Mesenchymal stem cell (in vitro differentiated cells and primary cell): ENCODE measurements at regions not wholly inside any gene's neighbourhood (a gene's known extent, or its start where the extent isn't known, plus 50 kb on each side); places are given as distances from the start of the nearest gene placed in this dataset.
"Not testable (repeated sequence)": the region's sequence is repeated elsewhere in the genome, so short reads cannot be mapped to it uniquely, and the experiment has no call there.

Source experiments
- DNase-seq: peaks from one replicate; pipeline ENCODE4 v3.0.0-alpha.2; 2013
- H2AFZ ChIP-seq: one replicate; pipeline ENCODE4 v1.6.1; 2013; ENCODE audit warnings: low read depth, mild to moderate bottlenecking, control low read depth, inconsistent platforms, low read length, moderate library complexity
- H2AK5ac ChIP-seq: 2 replicates; pipeline ENCODE4 v1.6.1; 2013; ENCODE audit warnings: low read length, moderate library complexity, mild to moderate bottlenecking, inconsistent platforms; ENCODE audit not compliant: severe bottlenecking
- H2BK120ac ChIP-seq: one replicate; pipeline ENCODE4 v1.6.1; 2013; ENCODE audit warnings: low read depth, mild to moderate bottlenecking, inconsistent platforms, low read length, moderate library complexity
- H2BK12ac ChIP-seq, 2 experiments: one replicate each; pipeline ENCODE4 v1.6.1; 2013; ENCODE audit warnings: inconsistent platforms in 2 of 2, low read length in 2 of 2, mild to moderate bottlenecking in 2 of 2, moderate library complexity in 2 of 2, control low read depth in 1 of 2
- H2BK15ac ChIP-seq: one replicate; pipeline ENCODE4 v1.6.1; 2013; ENCODE audit warnings: mild to moderate bottlenecking, low read depth, inconsistent platforms; ENCODE audit not compliant: poor library complexity, severe bottlenecking
- H2BK5ac ChIP-seq: 2 replicates; pipeline ENCODE4 v1.6.1; 2013; ENCODE audit warnings: low read depth, mild to moderate bottlenecking, low read length, control low read depth, inconsistent platforms; ENCODE audit not compliant: poor library complexity, severe bottlenecking
- H3K14ac ChIP-seq, 2 experiments: one replicate each; pipeline ENCODE4 v1.6.1; 2013; ENCODE audit warnings: inconsistent platforms in 2 of 2, low read length in 2 of 2, control low read depth in 1 of 2, mild to moderate bottlenecking in 1 of 2, moderate library complexity in 1 of 2
- H3K18ac ChIP-seq, 2 experiments: one replicate each; pipeline ENCODE4 v1.6.1; 2013; ENCODE audit warnings: inconsistent platforms in 2 of 2, low read length in 2 of 2, control low read depth in 1 of 2, low read depth in 1 of 2, mild to moderate bottlenecking in 1 of 2
- H3K23ac ChIP-seq, 2 experiments: one replicate each; pipeline ENCODE4 v1.6.1; 2013; ENCODE audit warnings: inconsistent platforms in 2 of 2, low read length in 2 of 2, mild to moderate bottlenecking in 2 of 2, moderate library complexity in 2 of 2, control low read depth in 1 of 2
- H3K27ac ChIP-seq: 2 replicates; pipeline ENCODE4 v1.5.1; 2013; ENCODE audit warnings: mild to moderate bottlenecking, moderate library complexity, low read length, control low read depth, inconsistent platforms; ENCODE audit not compliant: poor library complexity, severe bottlenecking
- H3K27me3 ChIP-seq, 2 experiments: 2 replicates each; pipeline versions ENCODE4 v1.6.1 to v1.7.0; 2013; ENCODE audit warnings: low read length in 2 of 2, mild to moderate bottlenecking in 2 of 2, moderate library complexity in 2 of 2, control low read depth in 1 of 2, inconsistent platforms in 1 of 2; ENCODE audit not compliant: control insufficient read depth in 1 of 2, insufficient read depth in 1 of 2
- H3K36me3 ChIP-seq, 2 experiments: 2 replicates each; pipeline versions ENCODE4 v1.6.1 to v1.7.0; 2013; ENCODE audit warnings: low read length in 2 of 2, control low read depth in 1 of 2, inconsistent platforms in 1 of 2, low read depth in 1 of 2, mild to moderate bottlenecking in 1 of 2; ENCODE audit not compliant: insufficient read depth in 2 of 2, control insufficient read depth in 1 of 2
- H3K4ac ChIP-seq, 2 experiments: one replicate each; pipeline ENCODE4 v1.6.1; 2013; ENCODE audit warnings: inconsistent platforms in 2 of 2, low read length in 2 of 2, mild to moderate bottlenecking in 2 of 2, moderate library complexity in 2 of 2, control low read depth in 1 of 2, low read depth in 1 of 2
- H3K4me1 ChIP-seq: 2 replicates; pipeline ENCODE4 v1.6.1; 2013; ENCODE audit warnings: low read depth, low read length, control low read depth; ENCODE audit not compliant: control insufficient read depth, insufficient read depth
- H3K4me2 ChIP-seq: 2 replicates; pipeline ENCODE4 v1.6.1; 2013; ENCODE audit warnings: low read length, mild to moderate bottlenecking, inconsistent platforms; ENCODE audit not compliant: poor library complexity, severe bottlenecking
- H3K4me3 ChIP-seq, 2 experiments: 2 replicates each; pipeline versions ENCODE4 v1.5.1 to v1.7.0; 2013; ENCODE audit warnings: low read length in 2 of 2, mild to moderate bottlenecking in 2 of 2, control low read depth in 1 of 2, low read depth in 1 of 2; ENCODE audit not compliant: insufficient read depth in 1 of 2
- H3K79me1 ChIP-seq: replicated peaks from 2 replicates; pipeline ENCODE4 v1.6.1; 2013; ENCODE audit warnings: mild to moderate bottlenecking, control low read depth, low read length, inconsistent platforms; ENCODE audit not compliant: poor library complexity, severe bottlenecking
- H3K9ac ChIP-seq: 2 replicates; pipeline ENCODE4 v1.7.0; 2013; ENCODE audit warnings: mild to moderate bottlenecking, low read length, moderate library complexity
- H3K9me3 ChIP-seq: 2 replicates; pipeline ENCODE4 v1.7.0; 2013; ENCODE audit warnings: mild to moderate bottlenecking, low read length; ENCODE audit not compliant: control insufficient read depth
- H4K8ac ChIP-seq: one replicate; pipeline ENCODE4 v1.6.1; 2013; ENCODE audit warnings: inconsistent platforms, mild to moderate bottlenecking, low read length, moderate library complexity
- H4K91ac ChIP-seq: one replicate; pipeline ENCODE4 v1.6.1; 2013; ENCODE audit warnings: mild to moderate bottlenecking, low read length, inconsistent platforms
- WGBS: methylation state at CpG from one replicate; pipeline ENCODE4 v1.1.7; 2013; ENCODE audit warnings: mixed read lengths; 5-methylcytosine and 5-hydroxymethylcytosine counted together

DNA sequence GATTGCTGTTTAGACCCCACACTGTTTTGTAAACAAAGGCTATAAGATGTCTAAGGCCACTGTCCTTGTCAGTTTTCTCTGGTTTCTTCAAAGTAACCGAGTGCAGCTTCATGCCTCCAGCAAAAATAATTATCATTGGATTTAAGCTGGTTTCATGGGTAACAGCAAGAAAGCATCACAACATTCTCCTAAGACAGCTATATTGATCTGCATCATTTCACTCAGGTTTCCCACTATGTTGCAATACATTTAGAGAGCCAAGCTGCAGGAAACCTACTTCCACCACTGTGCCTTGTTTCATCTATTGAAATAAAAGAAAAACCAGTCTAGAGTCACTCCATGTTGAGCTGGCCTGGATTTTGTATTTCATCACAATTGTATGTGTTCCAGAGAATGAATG lies 351.4 kb downstream of the OXSM start:
- no peak overlapping the region for H3K23ac ChIP-seq
- H3K4ac ChIP-seq = no peak overlapping the region
- no peak overlapping the region for H2AFZ ChIP-seq
- H2BK15ac ChIP-seq = no peak overlapping the region
- no peaks in the 10 kb centered on the region for H3K36me3 ChIP-seq
- H2BK5ac ChIP-seq = no peak overlapping the region
- H3K9me3 ChIP-seq = peaks cover 49% of the 10 kb centered on the region
- 50% methylated on average over 1 of the region's 1 CpG for WGBS
- no peak overlapping the region for H2AK5ac ChIP-seq
- no peaks in the 10 kb centered on the region for H3K79me1 ChIP-seq
- no peak overlapping the region for H3K18ac ChIP-seq
- no peak overlapping the region for H3K4me2 ChIP-seq
- no peak overlapping the region for H3K4me3 ChIP-seq
- no peak for DNase-seq
- no peak overlapping the region for H4K91ac ChIP-seq
- no peak overlapping the region for H2BK120ac ChIP-seq
- no peak overlapping the region for H3K27ac ChIP-seq
- H3K27me3 ChIP-seq = no peaks in the 10 kb centered on the region
- H3K9ac ChIP-seq = no peak overlapping the region
- H4K8ac ChIP-seq = no peak overlapping the region
- H3K14ac ChIP-seq = no peak overlapping the region
- no peaks in the 10 kb centered on the region for H3K4me1 ChIP-seq
- H2BK12ac ChIP-seq = no peak overlapping the region

DNA sequence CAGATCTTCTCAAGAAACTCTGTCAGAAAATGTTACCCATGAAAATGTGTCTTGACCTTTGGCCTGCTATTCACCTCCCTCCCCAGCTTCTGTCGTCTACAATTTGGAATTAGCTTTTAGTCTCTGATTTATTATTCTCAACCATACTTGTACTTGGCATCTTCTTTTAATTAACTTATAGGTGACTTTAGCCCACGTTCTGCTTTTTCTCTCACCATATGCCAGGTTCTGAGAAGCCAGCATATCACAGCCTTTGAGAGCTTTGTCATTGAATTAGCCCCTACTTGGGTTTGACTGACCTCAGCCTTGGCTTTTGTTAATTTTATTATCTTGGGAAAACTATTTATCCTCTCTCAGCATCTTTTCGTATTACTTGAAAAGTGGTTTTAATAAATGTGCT lies 355.9 kb downstream of the OXSM start:
- Histone ChIP-seq H3K4ac (no peak overlapping the region), H3K23ac (no peak overlapping the region), H3K27me3 (no peaks in the 10 kb centered on the region), H2AFZ (no peak overlapping the region), H2BK15ac (no peak overlapping the region), H3K14ac (no peak overlapping the region), H4K8ac (no peak overlapping the region), H3K9ac (no peak overlapping the region), H3K27ac (no peak overlapping the region), H3K4me1 (no peaks in the 10 kb centered on the region), H2BK12ac (no peak overlapping the region), H2BK5ac (no peak overlapping the region), H2BK120ac (no peak overlapping the region), H3K4me3 (no peak overlapping the region), H3K9me3 (peaks cover 22% of the 10 kb centered on the region), H4K91ac (no peak overlapping the region), H2AK5ac (no peak overlapping the region), H3K79me1 (no peaks in the 10 kb centered on the region), H3K18ac (no peak overlapping the region), H3K36me3 (no peaks in the 10 kb centered on the region), H3K4me2 (no peak overlapping the region)
- DNase-seq = no peak
- WGBS = 46% methylated on average over 2 of the region's 3 CpGs

DNA sequence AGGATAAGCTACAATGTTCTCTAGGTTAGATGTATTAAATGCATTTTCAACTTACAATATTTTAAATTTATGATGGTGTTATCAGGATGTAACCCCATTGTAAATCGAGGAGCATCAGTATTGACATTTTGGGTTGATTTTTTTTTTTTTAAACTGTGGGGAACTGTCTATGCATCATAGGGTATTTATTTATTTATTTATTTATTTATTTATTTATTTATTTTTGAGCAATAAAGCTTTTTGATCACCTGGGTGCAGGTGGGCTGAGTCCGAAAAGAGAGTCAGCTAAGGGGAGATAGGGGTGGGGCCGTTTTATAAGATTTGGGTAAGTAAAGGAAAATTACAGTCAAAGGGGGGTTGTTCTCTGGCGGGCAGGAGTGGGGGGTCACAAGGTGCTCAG lies 367.5 kb downstream of the OXSM start:
- H4K8ac ChIP-seq, H3K27ac ChIP-seq, H2BK5ac ChIP-seq, H2BK15ac ChIP-seq, H3K4ac ChIP-seq, H2AFZ ChIP-seq, H3K79me1 ChIP-seq, DNase-seq, H3K36me3 ChIP-seq, H2BK120ac ChIP-seq, H3K27me3 ChIP-seq, H4K91ac ChIP-seq, H3K4me2 ChIP-seq, H2BK12ac ChIP-seq, H3K9me3 ChIP-seq, H3K4me1 ChIP-seq, H2AK5ac ChIP-seq, H3K23ac ChIP-seq, H3K14ac ChIP-seq, H3K9ac ChIP-seq, H3K18ac ChIP-seq, H3K4me3 ChIP-seq: not testable (repeated sequence)
- 82% methylated on average over 4 of the region's 4 CpGs for WGBS

DNA sequence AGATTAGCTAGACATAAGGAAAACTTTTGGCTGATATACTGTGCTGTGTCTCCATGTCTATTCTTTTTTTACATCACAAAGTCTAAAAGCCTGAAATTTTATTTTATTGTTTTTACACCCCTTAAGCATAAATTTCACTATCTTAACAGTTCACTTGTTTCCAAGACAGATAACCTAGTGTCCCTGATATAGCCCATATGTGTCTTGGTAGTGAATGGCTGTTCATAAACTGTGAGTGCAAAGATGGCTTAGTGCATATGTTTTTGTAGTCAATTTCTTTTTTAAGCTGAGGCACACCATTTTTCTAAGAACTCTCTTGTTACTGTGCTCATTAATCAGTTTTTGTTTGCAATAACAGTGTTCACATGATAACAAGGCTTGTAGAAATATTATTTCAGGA lies 381.1 kb downstream of the OXSM start:
- Histone ChIP-seq H3K4me1 (no peaks in the 10 kb centered on the region), H3K4ac (no peak overlapping the region), H3K79me1 (no peaks in the 10 kb centered on the region), H3K23ac (no peak overlapping the region), H4K8ac (no peak overlapping the region), H2BK15ac (no peak overlapping the region), H3K36me3 (no peaks in the 10 kb centered on the region), H3K27ac (no peak overlapping the region), H2AK5ac (no peak overlapping the region), H3K9me3 (peaks cover 29% of the 10 kb centered on the region), H3K14ac (no peak overlapping the region), H3K4me3 (no peak overlapping the region), H3K4me2 (no peak overlapping the region), H3K9ac (no peak overlapping the region), H2BK5ac (no peak overlapping the region), H2BK120ac (no peak overlapping the region), H3K27me3 (no peaks in the 10 kb centered on the region), H4K91ac (no peak overlapping the region), H2AFZ (no peak overlapping the region), H2BK12ac (no peak overlapping the region), H3K18ac (no peak overlapping the region)
- no peak for DNase-seq
